Gastroesophageal sphincter (tissue), 3 donors: ENCODE measurements at regions not wholly inside any gene's neighbourhood (a gene's known extent, or its start where the extent isn't known, plus 50 kb on each side); places are given as distances from the start of the nearest gene placed in this dataset.

Experiments
- EP300 ChIP-seq: sonication (generic); formaldehyde crosslinking; IDR thresholded peaks from one replicate; pipeline ENCODE4 v1.6.1; 2017; ENCODE audit warnings: antibody characterized with exemption, mild to moderate bottlenecking
- POLR2A ChIP-seq, 2 donors: fragments of 450-650 bp; IDR thresholded peaks; one replicate each; pipeline ENCODE4 v1.6.1; 2017; ENCODE audit warnings: antibody characterized with exemption in 2 of 2, mild to moderate bottlenecking in 2 of 2, moderate library complexity in 1 of 2
- POLR2AphosphoS5 ChIP-seq: sonication (generic); formaldehyde crosslinking; IDR thresholded peaks from one replicate; pipeline ENCODE4 v1.6.1; 2017; ENCODE audit warnings: antibody characterized with exemption
- TF ChIP-seq, protein P1 (sequence below), 4 experiments: fragments of 200-600 bp in 2 of 4; fragments of 450-650 bp in 2 of 4; sonication (generic) in 1 of 4; IDR thresholded peaks; one replicate each; pipeline ENCODE4 v1.5.1; 2017 to 2019; ENCODE audit warnings: antibody characterized with exemption in 4 of 4, mild to moderate bottlenecking in 2 of 4, moderate library complexity in 2 of 4

- TF ChIP-seq POLR2A (IDR thresholded peaks at IDR 0.05) (no peak), POLR2AphosphoS5 (no peak), EP300 (no peak)
- TF ChIP-seq, protein P1, sequence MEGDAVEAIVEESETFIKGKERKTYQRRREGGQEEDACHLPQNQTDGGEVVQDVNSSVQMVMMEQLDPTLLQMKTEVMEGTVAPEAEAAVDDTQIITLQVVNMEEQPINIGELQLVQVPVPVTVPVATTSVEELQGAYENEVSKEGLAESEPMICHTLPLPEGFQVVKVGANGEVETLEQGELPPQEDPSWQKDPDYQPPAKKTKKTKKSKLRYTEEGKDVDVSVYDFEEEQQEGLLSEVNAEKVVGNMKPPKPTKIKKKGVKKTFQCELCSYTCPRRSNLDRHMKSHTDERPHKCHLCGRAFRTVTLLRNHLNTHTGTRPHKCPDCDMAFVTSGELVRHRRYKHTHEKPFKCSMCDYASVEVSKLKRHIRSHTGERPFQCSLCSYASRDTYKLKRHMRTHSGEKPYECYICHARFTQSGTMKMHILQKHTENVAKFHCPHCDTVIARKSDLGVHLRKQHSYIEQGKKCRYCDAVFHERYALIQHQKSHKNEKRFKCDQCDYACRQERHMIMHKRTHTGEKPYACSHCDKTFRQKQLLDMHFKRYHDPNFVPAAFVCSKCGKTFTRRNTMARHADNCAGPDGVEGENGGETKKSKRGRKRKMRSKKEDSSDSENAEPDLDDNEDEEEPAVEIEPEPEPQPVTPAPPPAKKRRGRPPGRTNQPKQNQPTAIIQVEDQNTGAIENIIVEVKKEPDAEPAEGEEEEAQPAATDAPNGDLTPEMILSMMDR (IDR thresholded peaks at IDR 0.05) = no peak
These were observed 247.1 kb upstream of the MON1B start for GRCh38 chr16:76943921-76944320.
